BLaER1 (cell line): ENCODE measurements at regions not wholly inside any gene's neighbourhood (a gene's known extent, or its start where the extent isn't known, plus 50 kb on each side); places are given as distances from the start of the nearest gene placed in this dataset.

Source experiments
- H3K27ac ChIP-seq: shearing (Covaris generic); formaldehyde crosslinking; 2 replicates; pipeline ENCODE4 v1.8.1; 2022
- H3K27me3 ChIP-seq: shearing (Covaris generic); formaldehyde crosslinking; 2 replicates; pipeline ENCODE4 v1.8.1; 2022
- H3K36me3 ChIP-seq: shearing (Covaris generic); formaldehyde crosslinking; 2 replicates; pipeline ENCODE4 v1.8.1; 2022
- H3K4me1 ChIP-seq: shearing (Covaris generic); formaldehyde crosslinking; 2 replicates; pipeline ENCODE4 v1.8.1; 2022
- H3K4me2 ChIP-seq: shearing (Covaris generic); formaldehyde crosslinking; 2 replicates; pipeline ENCODE4 v1.8.1; 2022
- H3K4me3 ChIP-seq: shearing (Covaris generic); formaldehyde crosslinking; 2 replicates; pipeline ENCODE4 v1.8.1; 2022
- H3K9ac ChIP-seq: shearing (Covaris generic); formaldehyde crosslinking; 2 replicates; pipeline ENCODE4 v1.8.1; 2022
- H3K9me3 ChIP-seq: shearing (Covaris generic); formaldehyde crosslinking; 2 replicates; pipeline ENCODE4 v1.8.1; 2022
- H4K20me1 ChIP-seq: shearing (Covaris generic); formaldehyde crosslinking; 2 replicates; pipeline ENCODE4 v1.8.1; 2022
- Cebpa-rat ChIP-seq: shearing (Covaris generic); IDR thresholded peaks from 2 replicates; pipeline ENCODE4 v1.8.1; 2022

GRCh38 chr3:159807137-159808040, 181.2 kb upstream of the IL12A start:
- Histone ChIP-seq H3K4me1 (no peaks in the 10 kb centered on the region), H4K20me1 (no peaks in the 10 kb centered on the region), H3K27me3 (no peaks in the 10 kb centered on the region), H3K27ac (no peak overlapping the region), H3K4me2 (no peak overlapping the region), H3K9ac (no peak overlapping the region), H3K4me3 (no peak overlapping the region), H3K36me3 (no peaks in the 10 kb centered on the region), H3K9me3 (no peaks in the 10 kb centered on the region)
- TF ChIP-seq Cebpa-rat = no peak

GRCh38 chr3:159813822-159814531, 174.7 kb upstream of the IL12A start:
- Histone ChIP-seq H3K27ac (no peak overlapping the region), H3K27me3 (no peaks in the 10 kb centered on the region), H3K4me1 (peaks cover 17% of the 10 kb centered on the region), H3K9ac (no peak overlapping the region), H4K20me1 (no peaks in the 10 kb centered on the region), H3K36me3 (no peaks in the 10 kb centered on the region), H3K9me3 (no peaks in the 10 kb centered on the region), H3K4me3 (no peak overlapping the region), H3K4me2 (0 out of 2 replicates have a peak overlapping the region, but pooled peaks have one; percentile 15)
- no peak for TF ChIP-seq Cebpa-rat

GRCh38 chr3:159816512-159816911, 172.1 kb upstream of the IL12A start:
- no peaks in the 10 kb centered on the region for H3K9me3 ChIP-seq
- no peak overlapping the region for H3K27ac ChIP-seq
- H3K9ac ChIP-seq = no peak overlapping the region
- H3K4me2 ChIP-seq = no peak overlapping the region
- no peak for TF ChIP-seq Cebpa-rat
- no peaks in the 10 kb centered on the region for H3K36me3 ChIP-seq
- no peaks in the 10 kb centered on the region for H3K27me3 ChIP-seq
- H4K20me1 ChIP-seq = no peaks in the 10 kb centered on the region
- peaks cover 17% of the 10 kb centered on the region for H3K4me1 ChIP-seq
- no peak overlapping the region for H3K4me3 ChIP-seq

- H3K27ac ChIP-seq = no peak overlapping the region
- H3K4me3 ChIP-seq = no peak overlapping the region
- TF ChIP-seq Cebpa-rat = no peak
- no peaks in the 10 kb centered on the region for H4K20me1 ChIP-seq
- no peaks in the 10 kb centered on the region for H3K27me3 ChIP-seq
- H3K4me1 ChIP-seq = peaks cover 17% of the 10 kb centered on the region
- H3K9me3 ChIP-seq = no peaks in the 10 kb centered on the region
- H3K36me3 ChIP-seq = no peaks in the 10 kb centered on the region
- H3K4me2 ChIP-seq = no peak overlapping the region
- H3K9ac ChIP-seq = no peak overlapping the region
Measured at GRCh38 chr3:159817126-159817525, 171.5 kb upstream of the IL12A start.

- H3K4me2 ChIP-seq = no peak overlapping the region
- peaks cover 17% of the 10 kb centered on the region for H3K4me1 ChIP-seq
- no peaks in the 10 kb centered on the region for H3K27me3 ChIP-seq
- H3K9me3 ChIP-seq = no peaks in the 10 kb centered on the region
- no peak overlapping the region for H3K4me3 ChIP-seq
- no peaks in the 10 kb centered on the region for H4K20me1 ChIP-seq
- no peak overlapping the region for H3K27ac ChIP-seq
- no peak overlapping the region for H3K9ac ChIP-seq
- H3K36me3 ChIP-seq = no peaks in the 10 kb centered on the region
- no peak for TF ChIP-seq Cebpa-rat
Measured at GRCh38 chr3:159817571-159817970, 171.1 kb upstream of the IL12A start.

- Histone ChIP-seq H3K4me3 (no peak overlapping the region), H3K9ac (no peak overlapping the region), H3K36me3 (no peaks in the 10 kb centered on the region), H3K4me2 (no peak overlapping the region), H4K20me1 (no peaks in the 10 kb centered on the region), H3K9me3 (no peaks in the 10 kb centered on the region), H3K4me1 (peaks cover 17% of the 10 kb centered on the region), H3K27ac (no peak overlapping the region), H3K27me3 (no peaks in the 10 kb centered on the region)
- no peak for TF ChIP-seq Cebpa-rat
Measured at GRCh38 chr3:159818399-159818798, 170.2 kb upstream of the IL12A start.

GRCh38 chr3:159818997-159819500, 169.6 kb upstream of the IL12A start:
- peaks cover 14% of the 10 kb centered on the region for H3K4me1 ChIP-seq
- H3K9me3 ChIP-seq = no peaks in the 10 kb centered on the region
- H3K9ac ChIP-seq = no peak overlapping the region
- no peak overlapping the region for H3K27ac ChIP-seq
- H3K36me3 ChIP-seq = no peaks in the 10 kb centered on the region
- H4K20me1 ChIP-seq = no peaks in the 10 kb centered on the region
- H3K4me3 ChIP-seq = no peak overlapping the region
- H3K27me3 ChIP-seq = no peaks in the 10 kb centered on the region
- H3K4me2 ChIP-seq = no peak overlapping the region
- no peak for TF ChIP-seq Cebpa-rat

- Histone ChIP-seq H3K4me2 (no peak overlapping the region), H3K9ac (no peak overlapping the region), H3K4me1 (0 out of 2 replicates have a peak, but pooled peaks cover 10% of the 10 kb centered on the region), H3K27me3 (no peaks in the 10 kb centered on the region), H3K36me3 (no peaks in the 10 kb centered on the region), H4K20me1 (no peaks in the 10 kb centered on the region), H3K9me3 (no peaks in the 10 kb centered on the region), H3K4me3 (no peak overlapping the region), H3K27ac (no peak overlapping the region)
- no peak for TF ChIP-seq Cebpa-rat
Measured at GRCh38 chr3:159819676-159820075, 169.0 kb upstream of the IL12A start.

- 0 out of 2 replicates have a peak, but pooled peaks cover 10% of the 10 kb centered on the region for H3K4me1 ChIP-seq
- H3K36me3 ChIP-seq = no peaks in the 10 kb centered on the region
- no peak overlapping the region for H3K27ac ChIP-seq
- H3K27me3 ChIP-seq = no peaks in the 10 kb centered on the region
- no peak for TF ChIP-seq Cebpa-rat
- H3K4me3 ChIP-seq = no peak overlapping the region
- H3K9ac ChIP-seq = no peak overlapping the region
- no peak overlapping the region for H3K4me2 ChIP-seq
- H3K9me3 ChIP-seq = no peaks in the 10 kb centered on the region
- H4K20me1 ChIP-seq = no peaks in the 10 kb centered on the region
Measured at GRCh38 chr3:159821110-159821509, 167.5 kb upstream of the IL12A start.

GRCh38 chr3:159821736-159822135, 166.9 kb upstream of the IL12A start:
- H3K9me3 ChIP-seq = no peaks in the 10 kb centered on the region
- no peak overlapping the region for H3K9ac ChIP-seq
- H3K4me3 ChIP-seq = no peak overlapping the region
- no peak overlapping the region for H3K4me2 ChIP-seq
- no peak overlapping the region for H3K27ac ChIP-seq
- no peaks in the 10 kb centered on the region for H3K36me3 ChIP-seq
- no peak for TF ChIP-seq Cebpa-rat
- H3K4me1 ChIP-seq = 0 out of 2 replicates have a peak, but pooled peaks cover 10% of the 10 kb centered on the region
- H4K20me1 ChIP-seq = no peaks in the 10 kb centered on the region
- H3K27me3 ChIP-seq = no peaks in the 10 kb centered on the region
